Mesenteric fat pad (tissue), 1 donor: ENCODE measurements at regions not wholly inside any gene's neighbourhood (a gene's known extent, or its start where the extent isn't known, plus 50 kb on each side); places are given as distances from the start of the nearest gene placed in this dataset.

Experiments used
- DNase-seq: peaks from one replicate; pipeline ENCODE4 v3.0.0-alpha.2; 2020; ENCODE audit warnings: low spot score
- donor health status: DM: yes; HTN: yes; CAD: no.

- no peak for DNase-seq
These were observed 472.8 kb downstream of the CCDC171 start for GRCh38 chr9:16025627-16026026.

- DNase-seq: no peak
These were observed 474.0 kb downstream of the CCDC171 start for GRCh38 chr9:16026886-16027285.

- no peak for DNase-seq
These were observed 475.7 kb downstream of the CCDC171 start for GRCh38 chr9:16028548-16028947.

GRCh38 chr9:16029046-16029615 is 476.3 kb downstream of the CCDC171 start:
- DNase-seq: no peak

GRCh38 chr9:16029796-16030363 is 477.0 kb downstream of the CCDC171 start:
- DNase-seq: no peak

- no peak for DNase-seq
These were observed 477.8 kb downstream of the CCDC171 start for GRCh38 chr9:16030528-16031185.

GRCh38 chr9:16031486-16031885 is 478.6 kb downstream of the CCDC171 start:
- DNase-seq: no peak

GRCh38 chr9:16031971-16032370 is 479.1 kb downstream of the CCDC171 start:
- DNase-seq: no peak

- DNase-seq: no peak
These were observed 480.0 kb downstream of the CCDC171 start for GRCh38 chr9:16032799-16033198.

- no peak for DNase-seq
These were observed 480.4 kb downstream of the CCDC171 start for GRCh38 chr9:16033253-16033652.

- DNase-seq: no peak
These were observed 481.3 kb downstream of the CCDC171 start for GRCh38 chr9:16033921-16034691.

GRCh38 chr9:16039218-16039987 is 486.6 kb downstream of the CCDC171 start:
- no peak for DNase-seq

- no peak for DNase-seq
These were observed 487.3 kb downstream of the CCDC171 start for GRCh38 chr9:16039988-16040761.

- no peak for DNase-seq
These were observed 491.1 kb downstream of the CCDC171 start for GRCh38 chr9:16043756-16044578.

GRCh38 chr9:16044579-16044881 is 491.7 kb downstream of the CCDC171 start:
- no peak for DNase-seq

- no peak for DNase-seq
These were observed 492.9 kb downstream of the CCDC171 start for GRCh38 chr9:16045651-16046280.

- DNase-seq: no peak
These were observed 493.9 kb downstream of the CCDC171 start for GRCh38 chr9:16046713-16047112.

GRCh38 chr9:16048129-16048528 is 495.3 kb downstream of the CCDC171 start:
- DNase-seq: no peak

- no peak for DNase-seq
These were observed 499.3 kb downstream of the CCDC171 start for GRCh38 chr9:16052146-16052545.
